Effector memory CD8-positive, alpha-beta T cell (primary cell): ENCODE measurements at regions not wholly inside any gene's neighbourhood (a gene's known extent, or its start where the extent isn't known, plus 50 kb on each side); places are given as distances from the start of the nearest gene placed in this dataset.

Source experiments
- ATAC-seq: fragments of 150-1000 bp; cut with Tn5 transposase; replicated peaks from 2 replicates; pipeline ENCODE4 v1.10.0; 2021; ENCODE audit warnings: mild to moderate bottlenecking, moderate library complexity
- DNase-seq, 3 experiments: peaks; one replicate each; pipeline ENCODE4 v3.0.0; 2021
- H3K27ac Mint-ChIP-seq, 2 donors: one replicate each; pipeline ENCODE4 v1.8.0; 2022; ENCODE audit warnings: mild to moderate bottlenecking in 2 of 2, mixed read lengths in 2 of 2, moderate library complexity in 2 of 2
- H3K27me3 Mint-ChIP-seq, 2 donors: one replicate each; pipeline ENCODE4 v1.8.0; 2022; ENCODE audit warnings: mixed read lengths in 2 of 2
- H3K36me3 Mint-ChIP-seq: one replicate; pipeline ENCODE4 v1.8.0; 2022; ENCODE audit warnings: mild to moderate bottlenecking, moderate library complexity, mixed read lengths; ENCODE audit not compliant: insufficient read depth
- H3K4me1 Mint-ChIP-seq, 2 donors: one replicate each; pipeline ENCODE4 v1.8.0; 2022; ENCODE audit warnings: low read depth in 2 of 2, mixed read lengths in 2 of 2
- H3K4me3 Mint-ChIP-seq, 2 donors: one replicate each; pipeline ENCODE4 v1.8.0; 2022; ENCODE audit warnings: mild to moderate bottlenecking in 2 of 2, mixed read lengths in 2 of 2, moderate library complexity in 2 of 2
- H3K9me3 Mint-ChIP-seq, 2 donors: one replicate each; pipeline ENCODE4 v1.8.0; 2022; ENCODE audit warnings: mixed read lengths in 2 of 2

DNA sequence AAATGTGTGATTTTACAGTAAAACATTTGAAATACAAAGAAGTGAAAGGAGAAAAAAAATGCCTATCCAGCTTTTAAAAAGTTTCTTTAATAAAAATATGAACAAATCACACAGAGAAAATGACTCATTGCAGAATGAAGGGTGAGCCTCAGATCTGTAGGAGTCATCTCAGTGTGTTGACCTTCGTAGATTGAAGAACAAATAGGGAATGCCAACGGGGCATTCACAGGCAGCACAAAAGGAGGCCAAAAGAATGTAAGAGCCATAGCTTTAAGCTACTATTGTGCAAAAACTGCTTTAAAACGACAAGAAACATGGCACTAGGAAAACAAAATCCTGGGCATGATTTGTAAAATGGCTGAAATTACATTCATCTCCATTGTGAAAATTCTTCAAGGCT is 782.7 kb upstream of the CELF2 start:
- no peak overlapping the region for H3K4me3 Mint-ChIP-seq
- H3K27me3 Mint-ChIP-seq, result no peaks in the 10 kb centered on the region
- H3K36me3 Mint-ChIP-seq, result no peaks in the 10 kb centered on the region
- no peak overlapping the region for H3K27ac Mint-ChIP-seq
- DNase-seq (no peak), ATAC-seq (no peak)
- H3K9me3 Mint-ChIP-seq, result no peaks in the 10 kb centered on the region
- H3K4me1 Mint-ChIP-seq, result no peaks in the 10 kb centered on the region

DNA sequence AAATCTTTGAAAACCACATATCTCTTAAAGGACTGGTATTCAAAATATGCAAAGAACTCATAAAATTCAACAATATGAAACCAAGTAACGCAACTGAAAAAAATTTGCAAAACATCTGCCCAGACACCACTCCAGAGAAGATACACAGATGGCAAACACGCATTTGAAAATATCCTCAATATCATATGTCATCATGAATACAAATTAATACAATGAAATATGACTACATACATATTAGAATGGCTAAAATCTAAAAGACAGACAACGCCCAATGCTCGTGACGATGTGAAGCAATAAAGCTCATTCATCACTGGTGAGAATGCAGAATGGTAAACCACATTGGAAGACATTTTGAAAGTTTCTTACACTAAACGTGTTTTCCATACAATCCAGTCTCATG is 770.1 kb upstream of the CELF2 start:
- ATAC-seq, result no peak
- Mint-ChIP-seq H3K27me3 (no peaks in the 10 kb centered on the region), H3K27ac (no peak overlapping the region), H3K9me3 (peaks cover 4 to 5% of the 10 kb centered on the region in 2 donors), H3K4me1 (no peaks in the 10 kb centered on the region), H3K4me3 (no peak overlapping the region), H3K36me3 (no peaks in the 10 kb centered on the region)
- no peak for DNase-seq

DNA sequence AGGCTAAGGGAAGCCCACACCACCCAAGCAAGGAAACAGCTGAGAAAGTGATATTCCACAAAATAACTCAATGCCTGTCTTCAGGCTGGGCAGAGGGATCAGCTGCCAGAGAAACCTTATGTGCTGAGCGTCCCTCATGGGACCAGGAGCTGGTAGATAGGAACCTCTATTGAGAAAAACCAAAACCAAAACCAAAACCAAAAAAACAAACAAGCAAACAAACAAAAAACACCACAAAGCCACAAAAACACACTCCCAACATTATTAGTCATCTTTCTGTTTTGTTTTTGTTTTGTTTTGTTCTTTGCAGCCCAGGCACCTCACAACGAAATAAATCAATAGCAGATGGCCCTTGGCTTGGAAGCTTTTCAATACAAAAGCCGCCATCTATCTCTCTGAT is 760.8 kb upstream of the CELF2 start:
- no peak overlapping the region for H3K27ac Mint-ChIP-seq
- peaks cover 0 to 5% of the 10 kb centered on the region in 2 donors for H3K4me1 Mint-ChIP-seq
- H3K27me3 Mint-ChIP-seq, result no peaks in the 10 kb centered on the region
- ATAC-seq (no peak), DNase-seq (no peak)
- H3K4me3 Mint-ChIP-seq, result no peak overlapping the region
- H3K36me3 Mint-ChIP-seq, result no peaks in the 10 kb centered on the region
- H3K9me3 Mint-ChIP-seq, result peaks cover 5 to 14% of the 10 kb centered on the region in 2 donors

DNA sequence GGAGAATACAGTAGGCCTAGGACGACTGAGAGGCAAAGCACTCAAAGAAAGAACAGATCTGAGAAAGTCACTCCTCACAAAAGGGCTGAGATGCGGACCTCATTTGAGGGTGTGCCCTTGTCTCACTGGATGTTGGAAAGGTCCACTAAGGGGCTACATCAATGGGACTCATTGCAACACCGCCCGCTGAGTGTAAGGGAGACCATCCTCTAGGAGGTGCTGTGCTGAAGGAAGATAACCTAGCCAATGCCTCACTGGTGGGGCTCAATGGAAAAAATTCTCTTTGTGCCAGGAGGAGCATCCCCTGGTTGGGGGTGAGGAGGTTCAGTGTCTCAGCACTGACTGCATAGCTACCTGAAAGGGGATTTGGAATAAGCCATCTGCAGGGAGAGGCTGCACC is 758.7 kb upstream of the CELF2 start:
- ATAC-seq (no peak), DNase-seq (no peak)
- H3K27me3 Mint-ChIP-seq, result no peaks in the 10 kb centered on the region
- H3K9me3 Mint-ChIP-seq, result peaks cover 5 to 14% of the 10 kb centered on the region in 2 donors
- no peak overlapping the region for H3K27ac Mint-ChIP-seq
- H3K36me3 Mint-ChIP-seq, result no peaks in the 10 kb centered on the region
- H3K4me1 Mint-ChIP-seq, result peaks cover 0 to 5% of the 10 kb centered on the region in 2 donors
- no peak overlapping the region for H3K4me3 Mint-ChIP-seq

DNA sequence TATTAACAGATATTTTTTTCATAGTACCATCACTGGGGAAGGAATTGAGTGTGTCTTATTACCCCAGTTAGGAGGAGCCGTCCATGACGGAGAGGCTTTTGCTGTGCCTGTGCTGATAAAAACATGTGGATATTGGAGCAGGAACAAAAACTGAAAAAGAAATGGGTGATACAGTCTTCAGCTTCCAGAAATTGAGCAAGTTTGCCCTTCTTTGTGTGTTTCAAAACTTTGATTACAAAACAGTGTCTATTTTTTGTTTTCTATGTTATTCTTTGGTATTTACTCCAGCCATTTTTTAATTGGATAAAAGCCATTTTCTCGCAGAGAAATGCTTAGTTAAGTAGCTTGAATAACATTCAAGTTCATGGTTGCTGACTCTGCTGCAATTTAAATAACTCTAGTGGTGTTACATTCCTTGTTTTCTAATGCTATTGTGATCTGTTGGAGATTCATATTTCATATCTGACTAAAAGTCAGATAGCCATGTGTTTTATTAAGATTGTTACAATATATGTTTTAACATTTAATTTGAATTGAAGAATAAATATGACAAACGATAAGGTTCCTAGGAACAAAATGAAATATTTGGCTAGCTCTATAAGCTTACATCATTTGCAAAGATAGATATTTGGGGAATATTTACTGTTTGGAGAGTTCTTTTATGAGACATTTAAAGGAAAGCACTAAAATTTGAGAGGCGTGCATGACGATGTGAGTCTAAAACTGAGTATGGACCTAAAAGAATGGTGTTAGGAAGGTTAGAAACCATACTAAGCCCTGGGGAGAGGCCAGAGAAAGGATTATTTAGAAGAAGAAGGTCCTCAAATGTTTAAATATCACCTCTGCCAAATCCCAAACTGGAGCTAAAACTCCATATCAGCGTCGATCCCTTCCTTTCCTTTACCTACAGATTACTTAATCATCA is 747.3 kb upstream of the CELF2 start:
- no peak overlapping the region for H3K27ac Mint-ChIP-seq
- ATAC-seq (no peak), DNase-seq (no peak)
- peaks cover 0 to 7% of the 10 kb centered on the region in 2 donors for H3K9me3 Mint-ChIP-seq
- H3K4me3 Mint-ChIP-seq, result no peak overlapping the region
- H3K36me3 Mint-ChIP-seq, result no peaks in the 10 kb centered on the region
- no peaks in the 10 kb centered on the region for H3K4me1 Mint-ChIP-seq
- no peaks in the 10 kb centered on the region for H3K27me3 Mint-ChIP-seq

DNA sequence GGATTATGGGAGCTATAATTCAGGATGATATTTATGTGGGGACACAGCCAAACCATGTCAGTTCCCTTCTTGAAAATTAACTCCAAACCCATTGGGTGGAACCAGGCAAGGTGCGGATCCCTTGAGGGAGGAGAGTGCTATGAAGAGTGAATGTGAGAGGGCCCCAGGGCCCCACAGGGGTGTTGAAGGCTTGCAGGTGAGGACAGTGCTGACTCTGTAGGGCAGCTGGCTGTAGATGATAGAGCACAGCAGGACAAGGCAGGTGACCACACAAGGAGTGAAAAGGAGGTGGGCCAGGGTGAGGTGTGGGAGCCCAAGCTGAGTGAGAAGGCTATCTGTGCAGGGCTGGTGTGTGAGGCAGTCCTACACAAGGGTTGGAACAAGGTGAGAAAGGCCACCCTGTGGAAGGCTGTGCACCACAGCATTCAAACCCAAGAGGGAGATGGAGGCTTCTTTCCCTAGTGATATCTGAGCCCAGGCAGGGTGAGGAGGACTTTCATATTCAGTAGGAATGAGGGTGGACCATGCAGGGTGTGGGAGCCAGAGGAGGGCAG is 746.0 kb upstream of the CELF2 start:
- ATAC-seq, result no peak
- Mint-ChIP-seq H3K36me3 (no peaks in the 10 kb centered on the region), H3K9me3 (peaks cover 0 to 7% of the 10 kb centered on the region in 2 donors), H3K4me1 (no peaks in the 10 kb centered on the region), H3K27ac (no peak overlapping the region), H3K4me3 (no peak overlapping the region), H3K27me3 (no peaks in the 10 kb centered on the region)
- no peak for DNase-seq

DNA sequence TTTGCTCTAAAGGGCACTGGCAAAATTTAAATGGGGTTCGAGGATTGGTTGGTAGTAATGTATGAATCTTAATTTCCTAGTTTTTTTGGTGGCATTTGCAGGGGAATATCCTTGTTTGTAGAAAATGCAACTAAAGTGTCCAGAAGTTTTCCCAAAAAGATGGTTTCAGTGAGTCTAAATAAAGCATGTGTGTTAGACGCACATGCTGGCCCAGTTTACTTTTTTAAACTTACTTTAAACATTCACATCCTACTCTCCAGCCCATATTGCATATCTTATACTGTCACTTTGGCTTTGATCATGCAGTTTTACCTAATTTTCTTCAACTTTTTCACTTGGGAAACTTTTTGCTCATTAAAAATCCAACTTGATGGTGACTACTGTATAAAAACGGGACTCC is 744.0 kb upstream of the CELF2 start:
- Mint-ChIP-seq H3K9me3 (peaks cover 0 to 4% of the 10 kb centered on the region in 2 donors), H3K4me1 (no peaks in the 10 kb centered on the region), H3K27me3 (no peaks in the 10 kb centered on the region), H3K27ac (no peak overlapping the region), H3K36me3 (no peaks in the 10 kb centered on the region), H3K4me3 (no peak overlapping the region)
- ATAC-seq (no peak), DNase-seq (no peak)

DNA sequence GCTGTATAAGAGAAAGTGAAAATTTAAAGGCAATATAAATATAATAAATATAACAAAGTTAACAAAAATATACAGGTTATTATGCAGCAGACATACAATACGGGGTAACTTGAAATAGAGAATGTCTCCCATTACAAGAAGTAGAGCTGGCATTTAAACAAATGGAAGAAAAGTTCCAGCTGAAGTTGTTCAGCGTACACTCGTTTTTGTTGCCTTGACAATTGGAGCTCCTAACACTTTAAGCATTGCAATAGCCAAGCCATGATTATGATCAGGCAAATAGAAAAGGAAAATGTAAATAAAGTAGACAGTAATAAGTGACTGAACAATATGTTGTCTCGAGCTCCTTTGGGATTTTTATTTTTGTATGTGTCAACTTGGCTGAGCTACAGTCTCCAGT is 737.8 kb upstream of the CELF2 start:
- Mint-ChIP-seq H3K4me1 (no peaks in the 10 kb centered on the region), H3K27me3 (no peaks in the 10 kb centered on the region), H3K9me3 (peaks cover 0 to 2% of the 10 kb centered on the region in 2 donors), H3K36me3 (no peaks in the 10 kb centered on the region), H3K4me3 (no peak overlapping the region), H3K27ac (no peak overlapping the region)
- DNase-seq, result no peak
- ATAC-seq, result no peak

DNA sequence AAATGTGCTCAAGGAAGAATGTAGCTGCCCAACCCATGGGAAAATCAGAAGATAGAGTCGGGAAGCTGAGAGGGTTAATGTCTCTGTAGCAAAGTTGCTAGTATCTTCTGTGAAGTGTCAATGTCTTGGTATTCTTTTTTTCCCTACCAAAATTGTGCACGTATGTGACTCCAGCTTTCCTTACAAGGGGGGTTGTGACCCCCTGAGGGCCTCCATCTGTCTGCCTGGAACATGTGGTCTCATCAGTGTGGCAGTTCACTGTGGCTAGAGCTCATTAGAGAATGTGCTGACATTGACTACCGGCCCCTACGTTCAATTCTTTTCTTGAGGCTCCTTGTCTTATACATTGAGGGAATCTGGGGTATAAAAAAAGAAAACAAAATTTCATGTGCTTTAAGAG is 725.2 kb upstream of the CELF2 start:
- Mint-ChIP-seq H3K27ac (no peak overlapping the region), H3K4me1 (no peaks in the 10 kb centered on the region), H3K27me3 (no peaks in the 10 kb centered on the region), H3K36me3 (no peaks in the 10 kb centered on the region), H3K9me3 (peaks cover 0 to 5% of the 10 kb centered on the region in 2 donors), H3K4me3 (no peak overlapping the region)
- ATAC-seq, result no peak
- no peak for DNase-seq

DNA sequence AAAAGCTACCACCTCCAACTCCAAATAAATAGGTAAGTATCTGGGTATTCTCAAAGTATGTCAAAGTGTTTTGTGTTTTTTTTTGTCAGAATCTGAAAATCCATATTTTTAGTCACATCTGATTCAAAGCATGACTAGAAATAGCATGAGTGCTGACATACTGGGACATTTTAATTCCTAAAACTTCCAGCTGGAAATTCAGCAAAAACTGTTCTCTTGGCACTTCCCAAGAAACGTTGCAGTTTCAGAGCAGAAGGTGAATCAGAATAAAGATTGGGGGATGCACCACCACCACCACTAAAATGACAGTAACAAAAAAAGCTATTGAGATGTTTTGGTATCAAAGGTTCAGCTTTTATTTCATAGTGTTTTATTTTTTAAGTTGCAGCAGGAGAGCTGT is 724.6 kb upstream of the CELF2 start:
- H3K27ac Mint-ChIP-seq, result no peak overlapping the region
- H3K9me3 Mint-ChIP-seq, result peaks cover 0 to 5% of the 10 kb centered on the region in 2 donors
- H3K27me3 Mint-ChIP-seq, result no peaks in the 10 kb centered on the region
- no peak for DNase-seq
- no peak for ATAC-seq
- H3K4me3 Mint-ChIP-seq, result no peak overlapping the region
- H3K4me1 Mint-ChIP-seq, result no peaks in the 10 kb centered on the region
- no peaks in the 10 kb centered on the region for H3K36me3 Mint-ChIP-seq

DNA sequence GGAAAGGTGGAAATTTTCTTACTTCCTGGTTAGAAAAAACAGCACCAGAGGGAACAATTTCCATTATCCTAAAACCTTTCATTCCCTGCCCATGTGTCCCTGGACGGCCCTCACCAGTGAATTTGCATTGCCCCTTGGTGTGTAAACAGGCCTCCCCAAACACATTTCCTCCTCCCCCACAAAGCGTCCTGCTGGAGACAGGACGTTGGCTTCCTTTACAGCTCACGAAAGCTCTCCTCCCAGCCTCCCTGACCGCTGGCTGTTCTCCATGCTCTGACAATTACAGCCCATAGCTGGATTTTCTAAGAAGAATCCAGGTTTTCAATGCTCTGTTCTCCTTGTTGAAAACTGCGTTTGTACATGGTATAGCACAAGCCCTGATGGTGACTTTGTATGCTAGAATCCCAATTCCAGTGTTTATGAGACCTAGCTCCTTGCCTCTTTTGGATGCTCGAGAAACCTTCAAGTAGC is 724.2 kb upstream of the CELF2 start:
- Mint-ChIP-seq H3K4me3 (no peak overlapping the region), H3K4me1 (no peaks in the 10 kb centered on the region), H3K27ac (no peak overlapping the region), H3K36me3 (no peaks in the 10 kb centered on the region), H3K9me3 (peaks cover 0 to 5% of the 10 kb centered on the region in 2 donors), H3K27me3 (no peaks in the 10 kb centered on the region)
- DNase-seq, result no peak
- ATAC-seq, result no peak

DNA sequence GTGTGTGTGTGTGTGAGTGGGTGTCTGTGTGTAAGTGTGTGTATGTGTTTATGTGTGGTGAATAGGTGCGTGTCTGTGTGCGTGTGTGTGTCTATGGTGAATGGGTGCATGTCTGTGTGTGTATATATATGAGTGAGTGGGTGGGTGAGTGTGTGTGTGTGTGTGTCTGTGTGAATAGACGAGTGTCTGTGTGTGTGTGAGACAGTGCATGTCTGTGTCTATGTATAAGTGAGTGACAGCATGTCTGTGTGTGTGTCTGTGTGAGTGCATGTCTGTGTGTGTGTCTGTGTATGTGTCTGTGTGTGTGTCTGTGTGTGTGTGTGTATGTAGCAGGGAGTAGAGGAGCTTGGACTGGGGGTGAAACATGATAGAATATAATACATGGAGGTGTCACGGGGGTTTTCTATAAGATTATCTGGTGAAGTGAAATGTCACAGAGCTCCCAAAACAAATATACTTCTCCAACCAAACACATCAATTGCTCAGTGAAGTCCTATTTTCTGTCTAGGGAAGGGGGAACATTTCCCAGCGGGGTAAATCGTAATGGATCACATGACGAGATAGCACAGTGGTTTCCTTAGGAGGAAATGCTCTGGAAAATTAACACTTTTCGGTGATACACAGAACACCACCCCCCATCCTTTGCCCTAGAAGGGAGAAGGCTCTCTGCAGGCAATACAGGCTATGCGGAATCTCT is 723.3 kb upstream of the CELF2 start:
- Mint-ChIP-seq H3K4me3 (no peak overlapping the region), H3K9me3 (peaks cover 0 to 2% of the 10 kb centered on the region in 2 donors), H3K27ac (no peak overlapping the region), H3K4me1 (no peaks in the 10 kb centered on the region), H3K36me3 (no peaks in the 10 kb centered on the region), H3K27me3 (no peaks in the 10 kb centered on the region)
- DNase-seq, result no peak
- ATAC-seq, result no peak

DNA sequence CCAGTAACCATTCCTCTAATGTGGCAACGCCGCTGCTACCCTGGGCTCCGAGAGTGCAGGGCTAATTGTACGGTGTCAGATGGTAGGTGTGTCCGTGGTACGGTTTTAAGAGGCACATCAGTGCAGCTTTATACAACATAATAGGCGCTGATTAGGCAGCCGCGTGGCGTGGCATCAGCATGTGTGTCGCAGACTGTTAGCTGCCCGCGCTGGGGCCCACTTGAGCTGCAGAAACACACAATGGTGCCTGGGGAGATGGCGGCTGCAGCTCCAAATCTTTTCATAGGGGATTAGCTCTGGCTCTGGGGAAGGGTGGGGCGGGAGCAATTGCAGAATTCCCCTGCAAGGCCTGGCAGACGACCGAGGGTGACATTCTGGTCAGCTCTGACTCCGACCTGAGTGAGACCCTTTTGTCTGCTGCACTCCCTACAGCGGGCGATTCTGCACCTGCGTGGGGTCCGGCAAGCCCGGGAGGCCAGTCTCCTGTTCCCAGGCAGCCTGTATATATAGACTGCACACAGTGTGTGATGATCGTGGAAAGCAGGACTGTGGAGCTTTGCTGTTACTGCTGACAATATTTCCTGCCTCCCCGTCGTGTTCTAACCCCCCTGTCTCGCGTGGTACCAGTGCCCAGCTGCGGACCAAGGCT is 722.7 kb upstream of the CELF2 start:
- no peak overlapping the region for H3K4me3 Mint-ChIP-seq
- DNase-seq, result no peak
- H3K4me1 Mint-ChIP-seq, result no peaks in the 10 kb centered on the region
- H3K27me3 Mint-ChIP-seq, result no peaks in the 10 kb centered on the region
- no peak overlapping the region for H3K27ac Mint-ChIP-seq
- H3K36me3 Mint-ChIP-seq, result no peaks in the 10 kb centered on the region
- H3K9me3 Mint-ChIP-seq, result peaks cover 0 to 2% of the 10 kb centered on the region in 2 donors
- ATAC-seq, result no peak
